ENCODE measurements at regions not wholly inside any gene's neighbourhood (a gene's known extent, or its start where the extent isn't known, plus 50 kb on each side); places are given as distances from the start of the nearest gene placed in this dataset.
A peak's percentile ranks its signal among the peaks of the same experiment; 100 is the strongest.

- in situ Hi-C loops (cut with HindIII; ENCODE audit: low sequenced_read_pairs): no loop called here
- no peak overlapping the region for H3K4me3 ChIP-seq (ENCODE audit: low read depth, low read length)
- no peak for TF ChIP-seq CTCF (IDR thresholded peaks at IDR 0.05; ENCODE audit: low read depth, low read length, missing control alignments)
- no peak for DNase-seq (ENCODE audit: low read depth)
Measured at GRCh38 chr6:81413306-81413705, 339.2 kb downstream of the TENT5A start.

GRCh38 chr6:81401970-81402690 lies 350.4 kb downstream of the TENT5A start:
- TF ChIP-seq CTCF (IDR thresholded peaks at IDR 0.05; ENCODE audit: low read depth, low read length, missing control alignments): no peak
- peak; percentile 26 for DNase-seq (ENCODE audit: low read depth)
- in situ Hi-C loops (cut with HindIII; ENCODE audit: low sequenced_read_pairs): no loop called here
- H3K4me3 ChIP-seq (ENCODE audit: low read depth, low read length): no peak overlapping the region

- in situ Hi-C loops (cut with HindIII; ENCODE audit: low sequenced_read_pairs): no loop called here
- H3K4me3 ChIP-seq (ENCODE audit: low read depth, low read length): no peak overlapping the region
- no peak for TF ChIP-seq CTCF (IDR thresholded peaks at IDR 0.05; ENCODE audit: low read depth, low read length, missing control alignments)
- no peak for DNase-seq (ENCODE audit: low read depth)
Measured at GRCh38 chr6:81396916-81397315, 355.6 kb downstream of the TENT5A start.

GRCh38 chr6:81387163-81387562 lies 365.3 kb downstream of the TENT5A start:
- in situ Hi-C loops (cut with HindIII; ENCODE audit: low sequenced_read_pairs): no loop called here
- no peak for DNase-seq (ENCODE audit: low read depth)
- no peak overlapping the region for H3K4me3 ChIP-seq (ENCODE audit: low read depth, low read length)
- TF ChIP-seq CTCF (IDR thresholded peaks at IDR 0.05; ENCODE audit: low read depth, low read length, missing control alignments): no peak

- TF ChIP-seq CTCF (IDR thresholded peaks at IDR 0.05; ENCODE audit: low read depth, low read length, missing control alignments): no peak
- H3K4me3 ChIP-seq (ENCODE audit: low read depth, low read length): no peak overlapping the region
- DNase-seq (ENCODE audit: low read depth): no peak
- in situ Hi-C loops (cut with HindIII; ENCODE audit: low sequenced_read_pairs): no loop called here
Measured at GRCh38 chr6:81384921-81385320, 367.6 kb downstream of the TENT5A start.

- DNase-seq (ENCODE audit: low read depth): no peak
- H3K4me3 ChIP-seq (ENCODE audit: low read depth, low read length): no peak overlapping the region
- in situ Hi-C loops (cut with HindIII; ENCODE audit: low sequenced_read_pairs): no loop called here
- no peak for TF ChIP-seq CTCF (IDR thresholded peaks at IDR 0.05; ENCODE audit: low read depth, low read length, missing control alignments)
Measured at GRCh38 chr6:81383472-81383871, 369.0 kb downstream of the TENT5A start.
